Urinary bladder (tissue), 3 donors: ENCODE measurements at regions not wholly inside any gene's neighbourhood (a gene's known extent, or its start where the extent isn't known, plus 50 kb on each side); places are given as distances from the start of the nearest gene placed in this dataset.
"Not testable (repeated sequence)": the region's sequence is repeated elsewhere in the genome, so short reads cannot be mapped to it uniquely, and the experiment has no call there.

Experiments used
- DNase-seq: peaks from one replicate; pipeline ENCODE4 v3.0.0-alpha.2; 2015; ENCODE audit errors: extremely low spot score
- H3K27ac ChIP-seq: one replicate; pipeline ENCODE4 v1.5.1; 2013; ENCODE audit warnings: low read depth, mild to moderate bottlenecking, moderate library complexity
- H3K36me3 ChIP-seq: one replicate; pipeline ENCODE4 v1.6.1; 2013; ENCODE audit warnings: mild to moderate bottlenecking, moderate library complexity; ENCODE audit not compliant: insufficient read depth
- H3K4me1 ChIP-seq: one replicate; pipeline ENCODE4 v1.6.1; 2013; ENCODE audit warnings: mild to moderate bottlenecking, moderate library complexity; ENCODE audit not compliant: insufficient read depth
- H3K4me3 ChIP-seq: one replicate; pipeline ENCODE4 v1.5.1; 2013; ENCODE audit warnings: low read depth, low read length
- WGBS: extraction: QIAGEN DNeasy Blood & Tissue Kit; methylation state at CpG from one replicate; pipeline ENCODE4 v1.1.7; 2013; 5-methylcytosine and 5-hydroxymethylcytosine counted together
- donor health status: healthy with polysubstance abuse.
- donor health status: healthy.

GRCh38 chr12:62010331-62010906 lies 249.8 kb upstream of the USP15 start:
- H3K27ac ChIP-seq, H3K4me1 ChIP-seq, DNase-seq, H3K36me3 ChIP-seq, H3K4me3 ChIP-seq: not testable (repeated sequence)
- 95% methylated on average over 32 of the region's 32 CpGs for WGBS

- not testable (repeated sequence) for H3K27ac ChIP-seq, H3K4me1 ChIP-seq, H3K36me3 ChIP-seq, DNase-seq, H3K4me3 ChIP-seq
- WGBS, result 96% methylated on average over 22 of the region's 22 CpGs
These were observed 249.2 kb upstream of the USP15 start for GRCh38 chr12:62010973-62011372.

GRCh38 chr12:62014330-62014729 lies 245.9 kb upstream of the USP15 start:
- Histone ChIP-seq H3K4me3 (no peak overlapping the region), H3K36me3 (no peaks in the 10 kb centered on the region), H3K4me1 (no peaks in the 10 kb centered on the region), H3K27ac (no peak overlapping the region)
- DNase-seq, result no peak
- WGBS, result 97% methylated on average over 8 of the region's 8 CpGs

GRCh38 chr12:62016021-62016420 lies 244.2 kb upstream of the USP15 start:
- 73% methylated on average over 3 of the region's 3 CpGs for WGBS
- Histone ChIP-seq H3K4me3 (no peak overlapping the region), H3K36me3 (no peaks in the 10 kb centered on the region), H3K4me1 (no peaks in the 10 kb centered on the region), H3K27ac (no peak overlapping the region)
- no peak for DNase-seq

- 93% methylated on average over 6 of the region's 6 CpGs for WGBS
- H3K4me3 ChIP-seq, result no peak overlapping the region
- no peak for DNase-seq
- H3K27ac ChIP-seq, result no peak overlapping the region
- no peaks in the 10 kb centered on the region for H3K36me3 ChIP-seq
- no peaks in the 10 kb centered on the region for H3K4me1 ChIP-seq
These were observed 238.4 kb upstream of the USP15 start for GRCh38 chr12:62021808-62022207.

GRCh38 chr12:62028536-62028935 lies 231.7 kb upstream of the USP15 start:
- Histone ChIP-seq H3K4me1 (no peaks in the 10 kb centered on the region), H3K27ac (no peak overlapping the region), H3K4me3 (no peak overlapping the region), H3K36me3 (no peaks in the 10 kb centered on the region)
- no peak for DNase-seq
- 60% methylated on average over 1 of the region's 1 CpG for WGBS

- H3K27ac ChIP-seq, result no peak overlapping the region
- 79% methylated on average over 2 of the region's 2 CpGs for WGBS
- no peaks in the 10 kb centered on the region for H3K4me1 ChIP-seq
- no peak overlapping the region for H3K4me3 ChIP-seq
- no peaks in the 10 kb centered on the region for H3K36me3 ChIP-seq
- no peak for DNase-seq
These were observed 227.3 kb upstream of the USP15 start for GRCh38 chr12:62032870-62033269.

- DNase-seq, result no peak
- Histone ChIP-seq H3K4me3 (no peak overlapping the region), H3K4me1 (no peaks in the 10 kb centered on the region), H3K27ac (no peak overlapping the region), H3K36me3 (no peaks in the 10 kb centered on the region)
- WGBS, result 63% methylated on average over 5 of the region's 5 CpGs
These were observed 215.6 kb upstream of the USP15 start for GRCh38 chr12:62044450-62045135.

- H3K4me3 ChIP-seq, result no peak overlapping the region
- WGBS, result 47% methylated on average over 2 of the region's 2 CpGs
- H3K4me1 ChIP-seq, result no peaks in the 10 kb centered on the region
- no peak for DNase-seq
- no peaks in the 10 kb centered on the region for H3K36me3 ChIP-seq
- H3K27ac ChIP-seq, result no peak overlapping the region
These were observed 215.0 kb upstream of the USP15 start for GRCh38 chr12:62045211-62045610.

- DNase-seq, result no peak
- WGBS, result 95% methylated on average over 2 of the region's 2 CpGs
- Histone ChIP-seq H3K4me3 (no peak overlapping the region), H3K4me1 (no peaks in the 10 kb centered on the region), H3K36me3 (no peaks in the 10 kb centered on the region), H3K27ac (no peak overlapping the region)
These were observed 209.4 kb upstream of the USP15 start for GRCh38 chr12:62050785-62051184.

- no peak overlapping the region for H3K4me3 ChIP-seq
- H3K4me1 ChIP-seq, result no peaks in the 10 kb centered on the region
These were observed 190.2 kb upstream of the USP15 start for GRCh38 chr12:62069976-62070375.

GRCh38 chr12:62073236-62073635 lies 187.0 kb upstream of the USP15 start:
- H3K27ac ChIP-seq, H3K4me1 ChIP-seq, DNase-seq, H3K36me3 ChIP-seq, H3K4me3 ChIP-seq: not testable (repeated sequence)

More at GRCh38 chr12:62069976-62070375, 190.2 kb upstream of the USP15 start:
- no peak for DNase-seq
- no peak overlapping the region for H3K27ac ChIP-seq
- H3K36me3 ChIP-seq, result no peaks in the 10 kb centered on the region

GRCh38 chr12:62075870-62076269 lies 184.3 kb upstream of the USP15 start:
- H3K4me3 ChIP-seq, result no peak overlapping the region
- no peaks in the 10 kb centered on the region for H3K4me1 ChIP-seq
- H3K36me3 ChIP-seq, result no peaks in the 10 kb centered on the region
- no peak for DNase-seq
- 69% methylated on average over 1 of the region's 1 CpG for WGBS
- no peak overlapping the region for H3K27ac ChIP-seq

GRCh38 chr12:62078020-62078419 lies 182.2 kb upstream of the USP15 start:
- no peak for DNase-seq
- no peaks in the 10 kb centered on the region for H3K36me3 ChIP-seq
- H3K27ac ChIP-seq, result no peak overlapping the region
- WGBS, result 44% methylated on average over 6 of the region's 6 CpGs
- no peaks in the 10 kb centered on the region for H3K4me1 ChIP-seq
- H3K4me3 ChIP-seq, result no peak overlapping the region
